GM12873 (cell line): ENCODE measurements at regions not wholly inside any gene's neighbourhood (a gene's known extent, or its start where the extent isn't known, plus 50 kb on each side); places are given as distances from the start of the nearest gene placed in this dataset.

ENCODE experiments used
- TF ChIP-seq, protein P1 (sequence below): IDR thresholded peaks from 2 replicates; pipeline ENCODE4 v1.5.1; 2012; ENCODE audit warnings: low read depth, mild to moderate bottlenecking, moderate library complexity, low read length, control low read depth; ENCODE audit not compliant: insufficient read depth; ENCODE audit errors: missing control alignments

DNA sequence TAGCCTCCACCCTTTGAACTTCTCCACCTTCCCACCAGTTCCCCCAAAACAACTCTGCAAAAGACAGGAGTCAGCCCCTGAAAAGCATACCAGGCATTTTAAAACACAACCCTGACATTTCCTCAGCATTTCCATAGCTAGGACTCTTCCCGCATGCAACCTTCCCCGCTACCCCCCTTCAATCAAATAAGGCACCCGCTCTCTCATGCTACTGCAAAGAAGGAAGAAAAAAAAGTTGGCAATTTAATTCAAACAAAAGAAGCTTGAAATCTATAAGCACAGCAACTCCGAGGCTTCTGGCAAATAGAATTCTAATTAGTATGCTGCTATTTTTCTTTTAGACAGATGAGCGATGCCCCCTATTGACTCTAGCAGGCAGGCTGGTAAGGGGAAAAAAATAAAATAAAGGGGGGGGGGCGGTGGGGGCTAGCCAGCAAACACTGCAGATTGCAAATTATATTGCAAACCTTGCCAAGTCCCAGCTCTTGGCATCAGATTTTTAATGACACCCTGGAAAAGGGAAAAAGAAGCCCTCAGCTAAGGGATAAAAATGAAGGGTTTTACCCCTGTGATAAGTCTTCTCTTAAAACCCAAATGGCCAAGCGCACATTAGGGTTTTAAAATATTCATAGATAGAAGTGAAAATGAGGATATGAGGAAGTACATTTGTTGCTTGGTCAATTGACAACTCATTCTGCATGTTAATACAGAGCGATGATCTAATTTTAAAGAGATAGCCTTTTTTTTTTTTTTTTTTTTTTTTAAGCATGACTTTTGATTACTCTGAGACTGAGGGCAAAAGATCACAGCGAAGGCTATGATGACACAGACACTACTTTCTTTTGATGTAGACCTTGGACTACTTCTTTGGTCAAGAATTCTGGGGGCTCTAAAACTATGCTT lies 255.2 kb downstream of the NR2F2 start:
- TF ChIP-seq, protein P1, sequence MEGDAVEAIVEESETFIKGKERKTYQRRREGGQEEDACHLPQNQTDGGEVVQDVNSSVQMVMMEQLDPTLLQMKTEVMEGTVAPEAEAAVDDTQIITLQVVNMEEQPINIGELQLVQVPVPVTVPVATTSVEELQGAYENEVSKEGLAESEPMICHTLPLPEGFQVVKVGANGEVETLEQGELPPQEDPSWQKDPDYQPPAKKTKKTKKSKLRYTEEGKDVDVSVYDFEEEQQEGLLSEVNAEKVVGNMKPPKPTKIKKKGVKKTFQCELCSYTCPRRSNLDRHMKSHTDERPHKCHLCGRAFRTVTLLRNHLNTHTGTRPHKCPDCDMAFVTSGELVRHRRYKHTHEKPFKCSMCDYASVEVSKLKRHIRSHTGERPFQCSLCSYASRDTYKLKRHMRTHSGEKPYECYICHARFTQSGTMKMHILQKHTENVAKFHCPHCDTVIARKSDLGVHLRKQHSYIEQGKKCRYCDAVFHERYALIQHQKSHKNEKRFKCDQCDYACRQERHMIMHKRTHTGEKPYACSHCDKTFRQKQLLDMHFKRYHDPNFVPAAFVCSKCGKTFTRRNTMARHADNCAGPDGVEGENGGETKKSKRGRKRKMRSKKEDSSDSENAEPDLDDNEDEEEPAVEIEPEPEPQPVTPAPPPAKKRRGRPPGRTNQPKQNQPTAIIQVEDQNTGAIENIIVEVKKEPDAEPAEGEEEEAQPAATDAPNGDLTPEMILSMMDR, result no peak

DNA sequence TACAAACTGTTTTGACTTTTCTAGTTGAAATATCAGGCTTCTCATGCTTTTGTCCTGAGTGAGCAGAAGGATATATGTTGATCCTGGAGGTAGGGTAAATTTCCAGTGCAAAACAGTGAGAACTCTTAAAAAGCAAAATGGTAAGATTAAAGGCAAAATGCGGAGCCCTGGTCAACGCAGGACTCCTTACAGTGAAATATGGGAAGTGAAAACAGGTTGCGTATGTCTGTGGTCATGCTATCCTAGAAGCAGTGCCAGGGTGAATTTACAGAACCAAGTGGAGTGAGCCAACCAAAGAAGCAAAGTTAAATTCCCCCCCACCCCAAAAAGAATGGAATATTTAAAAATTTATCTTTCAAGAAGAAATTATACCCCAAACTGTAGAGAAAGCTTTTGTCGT lies 256.4 kb downstream of the NR2F2 start:
- TF ChIP-seq, protein P1, result no peak

DNA sequence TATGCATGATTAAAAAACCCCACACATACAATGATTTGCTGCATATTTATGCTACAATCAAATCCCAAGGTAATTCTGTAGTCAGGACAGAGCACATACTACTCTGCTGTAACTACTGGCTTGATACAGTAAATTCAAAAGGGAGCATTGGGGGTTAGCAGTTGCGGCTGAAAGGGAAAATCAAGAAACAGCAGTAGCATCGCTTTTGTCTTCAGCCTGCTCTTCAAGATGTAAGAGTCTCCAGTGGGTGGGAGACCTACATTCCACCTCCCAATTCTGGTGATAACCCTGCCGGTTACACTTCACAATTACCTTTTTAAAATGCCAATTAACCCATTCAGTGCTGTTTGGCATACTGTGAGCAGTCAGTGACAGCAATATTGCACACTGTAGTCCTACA lies 259.4 kb downstream of the NR2F2 start:
- TF ChIP-seq, protein P1, result no peak

DNA sequence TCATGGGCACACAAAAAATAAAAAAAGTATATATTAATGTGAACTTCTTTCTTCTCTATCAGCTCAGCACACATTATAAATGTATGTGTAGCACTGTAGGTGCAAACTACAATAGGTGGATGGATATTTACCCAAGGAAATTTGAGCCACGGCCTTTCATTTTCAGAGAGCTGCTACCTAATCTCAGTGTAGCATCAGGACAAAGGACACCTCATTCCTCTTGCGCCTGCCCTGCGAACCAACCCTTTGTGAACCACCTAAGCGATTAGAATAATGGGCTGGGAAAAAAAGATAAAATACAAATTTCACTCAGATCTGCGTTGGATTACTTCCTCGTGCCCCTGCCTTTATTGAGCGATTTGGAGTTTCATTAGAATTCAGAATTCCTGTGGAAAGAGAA lies 263.2 kb downstream of the NR2F2 start:
- TF ChIP-seq, protein P1, result no peak

DNA sequence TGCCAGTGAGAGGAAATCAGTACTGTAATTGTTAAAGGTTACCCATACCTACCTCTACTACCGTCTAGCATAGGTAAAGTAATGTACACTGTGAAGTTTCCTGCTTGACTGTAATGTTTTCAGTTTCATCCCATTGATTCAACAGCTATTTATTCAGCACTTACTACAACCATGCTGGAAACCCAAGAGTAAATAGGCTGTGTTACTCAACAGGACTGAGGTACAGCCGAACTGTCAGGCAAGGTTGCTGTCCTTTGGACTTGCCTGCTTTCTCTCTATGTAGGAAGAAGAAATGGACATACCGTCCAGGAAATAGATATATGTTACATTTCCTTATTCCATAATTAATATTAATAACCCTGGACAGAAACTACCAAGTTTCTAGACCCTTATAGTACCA lies 265.5 kb downstream of the NR2F2 start:
- TF ChIP-seq, protein P1, result no peak

DNA sequence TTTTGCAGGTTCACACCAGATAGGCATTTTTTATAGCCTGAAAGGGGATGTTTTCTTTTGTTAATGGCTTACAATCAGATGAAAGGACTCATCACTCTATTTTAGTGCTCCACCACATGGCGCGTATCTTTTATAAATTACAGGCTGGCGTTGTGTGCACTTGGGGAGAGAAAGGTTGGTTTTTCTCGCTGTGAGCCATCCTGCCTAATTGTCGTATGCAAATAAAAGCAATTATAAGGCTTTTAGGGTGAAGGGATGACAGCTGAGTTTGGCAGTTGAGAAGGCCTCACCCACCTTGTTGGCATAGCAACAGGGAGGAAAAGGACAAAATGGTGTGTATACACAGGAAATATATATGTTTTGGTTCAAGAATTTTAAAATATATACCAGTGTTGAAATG lies 268.0 kb downstream of the NR2F2 start:
- TF ChIP-seq, protein P1, result no peak

DNA sequence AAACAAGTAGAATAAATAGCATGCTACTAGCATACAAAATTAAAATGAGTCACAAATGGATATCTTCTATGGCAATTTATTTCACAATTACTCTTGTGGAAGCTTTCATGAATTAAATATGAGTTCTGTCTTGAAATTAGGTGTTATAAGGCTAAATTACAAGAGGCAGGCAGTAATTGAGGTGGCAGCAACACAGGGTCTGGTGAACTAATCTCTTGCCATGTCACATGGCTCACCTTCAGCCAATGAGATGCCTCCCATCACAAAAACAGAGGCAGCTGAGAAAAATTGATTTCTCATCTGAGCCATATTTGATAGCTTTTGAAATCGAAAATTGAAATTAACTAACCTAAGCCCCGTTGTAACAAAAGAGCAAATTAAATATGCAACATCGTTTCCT lies 268.8 kb downstream of the NR2F2 start:
- TF ChIP-seq, protein P1, result no peak
